BE2C (cell line): ENCODE measurements at regions not wholly inside any gene's neighbourhood (a gene's known extent, or its start where the extent isn't known, plus 50 kb on each side); places are given as distances from the start of the nearest gene placed in this dataset.
"Not testable (repeated sequence)": the region's sequence is repeated elsewhere in the genome, so short reads cannot be mapped to it uniquely, and the experiment has no call there.

Experiments
- DNase-seq: peaks from one replicate; pipeline ENCODE4 v3.0.0-alpha.2; 2020
- H3K27me3 ChIP-seq: fragments of 250-450 bp; sonication (Bioruptor Pico); 2 replicates; pipeline ENCODE4 v1.5.1; 2020; ENCODE audit warnings: mild to moderate bottlenecking
- H3K36me3 ChIP-seq: fragments of 250-450 bp; sonication (Bioruptor Pico); 2 replicates; pipeline ENCODE4 v1.5.1; 2020; ENCODE audit warnings: mild to moderate bottlenecking
- H3K4me1 ChIP-seq: fragments of 250-450 bp; sonication (Bioruptor Pico); 2 replicates; pipeline ENCODE4 v1.5.1; 2020
- H3K4me3 ChIP-seq: 2 replicates; pipeline ENCODE4 v1.5.1; 2011; ENCODE audit warnings: low read depth, low read length
- H3K9me3 ChIP-seq: fragments of 250-450 bp; sonication (Bioruptor Pico); 2 replicates; pipeline ENCODE4 v1.5.1; 2020
- TF ChIP-seq, protein P1 (sequence below): IDR thresholded peaks from 2 replicates; pipeline ENCODE4 v1.5.1; 2012; ENCODE audit warnings: mild to moderate bottlenecking, low read depth, low read length

- DNase-seq = no peak
- H3K9me3 ChIP-seq = no peaks in the 10 kb centered on the region; the same call in 1 of the 2 replicates
- no peaks in the 10 kb centered on the region for H3K36me3 ChIP-seq
- TF ChIP-seq, protein P1, sequence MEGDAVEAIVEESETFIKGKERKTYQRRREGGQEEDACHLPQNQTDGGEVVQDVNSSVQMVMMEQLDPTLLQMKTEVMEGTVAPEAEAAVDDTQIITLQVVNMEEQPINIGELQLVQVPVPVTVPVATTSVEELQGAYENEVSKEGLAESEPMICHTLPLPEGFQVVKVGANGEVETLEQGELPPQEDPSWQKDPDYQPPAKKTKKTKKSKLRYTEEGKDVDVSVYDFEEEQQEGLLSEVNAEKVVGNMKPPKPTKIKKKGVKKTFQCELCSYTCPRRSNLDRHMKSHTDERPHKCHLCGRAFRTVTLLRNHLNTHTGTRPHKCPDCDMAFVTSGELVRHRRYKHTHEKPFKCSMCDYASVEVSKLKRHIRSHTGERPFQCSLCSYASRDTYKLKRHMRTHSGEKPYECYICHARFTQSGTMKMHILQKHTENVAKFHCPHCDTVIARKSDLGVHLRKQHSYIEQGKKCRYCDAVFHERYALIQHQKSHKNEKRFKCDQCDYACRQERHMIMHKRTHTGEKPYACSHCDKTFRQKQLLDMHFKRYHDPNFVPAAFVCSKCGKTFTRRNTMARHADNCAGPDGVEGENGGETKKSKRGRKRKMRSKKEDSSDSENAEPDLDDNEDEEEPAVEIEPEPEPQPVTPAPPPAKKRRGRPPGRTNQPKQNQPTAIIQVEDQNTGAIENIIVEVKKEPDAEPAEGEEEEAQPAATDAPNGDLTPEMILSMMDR = no peak
- H3K27me3 ChIP-seq = no peaks in the 10 kb centered on the region
- no peak overlapping the region for H3K4me3 ChIP-seq
- H3K4me1 ChIP-seq = peaks cover 7% of the 10 kb centered on the region; the same call in 1 of the 2 replicates
These were observed 182.4 kb upstream of the MAP3K1 start for GRCh38 chr5:56632939-56633338.

DNA sequence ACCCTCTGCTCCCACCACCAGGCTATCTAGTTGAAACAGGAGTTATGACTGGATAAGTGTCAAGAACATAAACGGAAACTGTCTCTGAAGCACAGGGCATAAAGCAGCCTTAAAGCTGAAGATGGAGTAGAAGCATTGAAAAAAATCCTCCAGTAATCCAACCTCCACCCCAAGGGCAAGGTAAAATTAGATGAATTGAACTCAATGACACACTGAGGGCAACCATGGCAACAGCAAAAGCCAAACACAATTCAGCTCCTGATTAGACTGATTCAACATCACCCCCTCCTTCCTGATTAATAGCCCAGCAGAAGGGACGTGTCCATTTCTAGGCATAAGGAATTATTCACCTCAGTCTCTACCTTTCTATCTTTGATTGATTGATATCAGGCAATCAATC lies 183.2 kb upstream of the MAP3K1 start:
- Histone ChIP-seq H3K27me3 (no peaks in the 10 kb centered on the region), H3K9me3 (no peaks in the 10 kb centered on the region; the same call in 1 of the 2 replicates), H3K36me3 (no peaks in the 10 kb centered on the region), H3K4me3 (no peak overlapping the region), H3K4me1 (peaks cover 2% of the 10 kb centered on the region; the same call in 1 of the 2 replicates)
- no peak for DNase-seq
- TF ChIP-seq, protein P1 = no peak

GRCh38 chr5:56631719-56632118 lies 183.6 kb upstream of the MAP3K1 start:
- Histone ChIP-seq H3K27me3 (no peaks in the 10 kb centered on the region), H3K36me3 (no peaks in the 10 kb centered on the region), H3K4me3 (no peak overlapping the region), H3K9me3 (no peaks in the 10 kb centered on the region; the same call in 1 of the 2 replicates), H3K4me1 (no peaks in the 10 kb centered on the region)
- DNase-seq = no peak
- TF ChIP-seq, protein P1 = no peak

GRCh38 chr5:56628616-56629015 lies 186.7 kb upstream of the MAP3K1 start:
- not testable (repeated sequence) for H3K27me3 ChIP-seq, H3K36me3 ChIP-seq, H3K4me3 ChIP-seq, H3K9me3 ChIP-seq, H3K4me1 ChIP-seq, DNase-seq

DNA sequence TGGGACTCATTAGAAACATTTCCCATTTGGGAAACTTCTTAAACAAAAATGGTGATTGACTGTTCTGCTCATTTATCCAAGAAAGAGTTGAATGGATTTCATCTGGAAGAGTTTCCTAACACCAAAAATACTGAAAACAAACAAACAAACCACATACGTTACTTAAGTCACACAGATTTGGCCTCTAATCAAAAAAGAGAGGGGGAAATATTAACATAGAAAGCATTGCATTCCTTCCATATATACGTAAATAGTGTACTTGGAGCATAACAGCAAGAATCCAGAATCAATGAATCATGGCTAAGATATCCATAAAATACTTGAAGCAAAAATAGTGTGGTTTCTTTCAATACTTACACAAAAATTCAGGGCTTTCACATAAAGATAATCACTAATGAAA lies 189.8 kb upstream of the MAP3K1 start:
- TF ChIP-seq, protein P1 = no peak
- Histone ChIP-seq H3K4me1 (no peaks in the 10 kb centered on the region), H3K9me3 (no peaks in the 10 kb centered on the region; the same call in 1 of the 2 replicates), H3K4me3 (no peak overlapping the region), H3K36me3 (no peaks in the 10 kb centered on the region), H3K27me3 (no peaks in the 10 kb centered on the region)
- DNase-seq = no peak

GRCh38 chr5:56624751-56625150 lies 190.6 kb upstream of the MAP3K1 start:
- TF ChIP-seq, protein P1 = no peak
- no peaks in the 10 kb centered on the region for H3K27me3 ChIP-seq
- no peak for DNase-seq
- H3K4me1 ChIP-seq = no peaks in the 10 kb centered on the region
- no peaks in the 10 kb centered on the region for H3K36me3 ChIP-seq
- no peaks in the 10 kb centered on the region; the same call in 1 of the 2 replicates for H3K9me3 ChIP-seq
- H3K4me3 ChIP-seq = no peak overlapping the region

- no peaks in the 10 kb centered on the region for H3K4me1 ChIP-seq
- H3K27me3 ChIP-seq = no peaks in the 10 kb centered on the region
- H3K9me3 ChIP-seq = no peaks in the 10 kb centered on the region; the same call in 1 of the 2 replicates
- no peak for DNase-seq
- no peaks in the 10 kb centered on the region for H3K36me3 ChIP-seq
- TF ChIP-seq, protein P1 = no peak
- no peak overlapping the region for H3K4me3 ChIP-seq
These were observed 193.2 kb upstream of the MAP3K1 start for GRCh38 chr5:56622141-56622540.
